ENCODE measurements at regions not wholly inside any gene's neighbourhood (a gene's known extent, or its start where the extent isn't known, plus 50 kb on each side); places are given as distances from the start of the nearest gene placed in this dataset.

DNA sequence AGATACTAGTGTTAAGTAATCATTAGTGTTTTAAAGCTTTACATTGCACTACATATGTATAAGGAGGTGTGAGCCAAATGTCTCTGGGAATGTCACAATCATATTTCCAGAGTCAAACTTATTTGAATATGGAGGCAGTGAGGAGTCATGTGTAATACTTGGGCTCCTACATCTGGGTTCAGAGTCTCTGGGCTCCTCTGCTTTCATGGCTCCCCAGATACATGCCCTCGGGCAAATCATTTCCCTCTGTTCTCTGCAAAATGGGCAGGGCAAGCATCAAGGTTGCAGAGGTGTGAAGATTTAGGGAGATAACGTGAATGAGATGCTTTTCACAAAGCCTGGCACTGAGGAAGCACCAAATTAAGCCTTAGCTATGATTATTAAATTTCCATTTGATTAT lies 138.3 kb upstream of the SGK1 start:
- H3K4me3 ChIP-seq (ENCODE audit: control insufficient read depth, low read depth, low read length), result no peak overlapping the region
- TF ChIP-seq, protein P1, sequence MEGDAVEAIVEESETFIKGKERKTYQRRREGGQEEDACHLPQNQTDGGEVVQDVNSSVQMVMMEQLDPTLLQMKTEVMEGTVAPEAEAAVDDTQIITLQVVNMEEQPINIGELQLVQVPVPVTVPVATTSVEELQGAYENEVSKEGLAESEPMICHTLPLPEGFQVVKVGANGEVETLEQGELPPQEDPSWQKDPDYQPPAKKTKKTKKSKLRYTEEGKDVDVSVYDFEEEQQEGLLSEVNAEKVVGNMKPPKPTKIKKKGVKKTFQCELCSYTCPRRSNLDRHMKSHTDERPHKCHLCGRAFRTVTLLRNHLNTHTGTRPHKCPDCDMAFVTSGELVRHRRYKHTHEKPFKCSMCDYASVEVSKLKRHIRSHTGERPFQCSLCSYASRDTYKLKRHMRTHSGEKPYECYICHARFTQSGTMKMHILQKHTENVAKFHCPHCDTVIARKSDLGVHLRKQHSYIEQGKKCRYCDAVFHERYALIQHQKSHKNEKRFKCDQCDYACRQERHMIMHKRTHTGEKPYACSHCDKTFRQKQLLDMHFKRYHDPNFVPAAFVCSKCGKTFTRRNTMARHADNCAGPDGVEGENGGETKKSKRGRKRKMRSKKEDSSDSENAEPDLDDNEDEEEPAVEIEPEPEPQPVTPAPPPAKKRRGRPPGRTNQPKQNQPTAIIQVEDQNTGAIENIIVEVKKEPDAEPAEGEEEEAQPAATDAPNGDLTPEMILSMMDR (conservative IDR thresholded peaks at IDR 0.05; ENCODE audit: control insufficient read depth, insufficient read depth, low read depth, low read length), result no peak
- no peak for DNase-seq (ENCODE audit: low read depth)

DNA sequence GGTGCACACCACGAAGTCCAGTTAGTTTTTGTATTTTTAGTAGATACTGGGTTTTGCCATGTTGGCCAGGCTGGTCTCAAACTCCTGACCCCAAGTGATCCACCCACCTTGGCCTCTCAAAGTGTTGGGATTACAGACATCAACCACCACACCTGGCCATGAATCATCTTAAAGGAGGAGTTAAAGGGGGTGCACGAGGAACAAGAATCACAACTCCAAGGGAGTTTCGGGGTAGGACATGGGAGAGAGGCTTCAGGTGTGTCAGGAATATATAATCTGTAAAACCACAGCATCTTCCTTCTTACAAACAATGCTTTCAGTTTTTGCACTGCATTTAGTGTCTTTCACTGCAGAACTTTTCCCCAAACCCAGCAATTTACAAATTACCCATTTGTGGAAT lies 137.4 kb upstream of the SGK1 start:
- H3K4me3 ChIP-seq (ENCODE audit: control insufficient read depth, low read depth, low read length), result no peak overlapping the region
- TF ChIP-seq, protein P1 (conservative IDR thresholded peaks at IDR 0.05; ENCODE audit: control insufficient read depth, insufficient read depth, low read depth, low read length), result no peak
- DNase-seq (ENCODE audit: low read depth), result no peak

DNA sequence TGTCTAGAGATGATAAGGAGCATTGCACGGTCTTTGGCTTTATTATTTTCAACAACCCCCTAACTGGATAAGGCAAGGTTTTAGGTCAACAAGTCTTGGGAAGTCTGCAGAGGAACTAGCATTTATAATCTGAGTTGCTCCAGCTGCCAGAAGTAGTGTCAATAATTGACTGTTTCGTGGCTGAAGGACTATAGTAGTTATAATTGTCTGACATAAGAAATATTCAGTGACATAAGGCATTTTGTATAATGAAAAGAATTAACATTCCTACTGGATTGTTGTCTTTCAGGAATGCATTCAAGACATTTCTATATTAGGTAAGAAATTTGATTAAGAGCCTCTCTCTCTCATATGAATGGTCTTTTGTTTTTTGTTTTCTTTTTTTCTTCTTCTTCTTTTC lies 136.9 kb upstream of the SGK1 start:
- H3K4me3 ChIP-seq (ENCODE audit: control insufficient read depth, low read depth, low read length), result no peak overlapping the region
- TF ChIP-seq, protein P1 (conservative IDR thresholded peaks at IDR 0.05; ENCODE audit: control insufficient read depth, insufficient read depth, low read depth, low read length), result no peak
- no peak for DNase-seq (ENCODE audit: low read depth)

DNA sequence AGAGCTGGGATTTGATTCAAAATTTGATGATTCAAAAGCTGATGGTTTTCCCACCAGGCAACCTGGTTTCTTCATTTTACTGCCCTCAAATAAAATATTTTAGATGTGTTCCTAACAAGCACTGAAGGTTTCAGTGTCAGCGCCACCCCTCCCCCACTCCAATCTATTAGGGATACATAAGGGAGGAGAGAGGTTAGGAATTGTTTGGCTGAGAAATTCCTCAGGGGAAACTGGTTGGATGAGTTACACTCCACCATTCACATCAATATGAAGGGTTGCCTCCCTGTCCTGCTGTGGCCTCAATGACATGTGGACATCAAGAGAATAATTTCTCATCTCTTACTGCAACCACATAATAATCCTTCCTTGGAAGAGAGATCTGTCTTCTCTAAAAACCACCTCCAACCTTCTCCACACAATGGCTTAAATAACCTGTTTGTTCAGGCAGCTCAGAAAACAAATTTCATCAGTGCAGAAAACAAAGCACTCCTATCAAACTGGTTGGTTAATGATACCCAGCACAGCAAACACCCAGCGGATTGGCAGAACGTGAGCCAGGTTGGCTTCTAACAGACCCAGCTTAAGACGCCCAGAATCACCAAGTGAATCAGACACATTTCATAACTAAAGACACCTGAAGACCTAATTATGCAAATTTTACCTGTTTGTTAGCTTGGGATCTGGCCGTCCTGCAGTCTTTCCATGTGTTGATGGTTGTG lies 136.0 kb upstream of the SGK1 start:
- no peak for DNase-seq (ENCODE audit: low read depth)
- H3K4me3 ChIP-seq (ENCODE audit: control insufficient read depth, low read depth, low read length), result no peak overlapping the region
- TF ChIP-seq, protein P1 (conservative IDR thresholded peaks at IDR 0.05; ENCODE audit: control insufficient read depth, insufficient read depth, low read depth, low read length), result no peak

DNA sequence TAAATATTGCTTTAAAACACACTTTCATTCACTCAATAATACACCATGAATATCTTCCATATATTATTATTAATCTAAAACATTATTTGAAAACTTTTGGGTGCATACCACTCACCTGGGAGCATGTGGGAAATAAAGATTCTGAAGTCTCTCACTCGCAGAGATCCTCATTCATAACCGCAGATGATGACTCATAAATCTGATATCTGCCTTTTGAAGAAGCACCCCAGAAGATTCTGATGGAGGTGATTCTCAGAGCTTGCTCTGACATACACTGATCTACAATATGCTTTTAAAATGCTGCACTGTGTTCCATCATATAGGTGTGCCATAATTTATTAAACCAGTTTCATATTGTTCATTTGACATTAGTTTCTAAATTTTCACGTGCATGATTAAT lies 135.0 kb upstream of the SGK1 start:
- DNase-seq (ENCODE audit: low read depth), result no peak
- no peak overlapping the region for H3K4me3 ChIP-seq (ENCODE audit: control insufficient read depth, low read depth, low read length)
- TF ChIP-seq, protein P1 (conservative IDR thresholded peaks at IDR 0.05; ENCODE audit: control insufficient read depth, insufficient read depth, low read depth, low read length), result no peak

DNA sequence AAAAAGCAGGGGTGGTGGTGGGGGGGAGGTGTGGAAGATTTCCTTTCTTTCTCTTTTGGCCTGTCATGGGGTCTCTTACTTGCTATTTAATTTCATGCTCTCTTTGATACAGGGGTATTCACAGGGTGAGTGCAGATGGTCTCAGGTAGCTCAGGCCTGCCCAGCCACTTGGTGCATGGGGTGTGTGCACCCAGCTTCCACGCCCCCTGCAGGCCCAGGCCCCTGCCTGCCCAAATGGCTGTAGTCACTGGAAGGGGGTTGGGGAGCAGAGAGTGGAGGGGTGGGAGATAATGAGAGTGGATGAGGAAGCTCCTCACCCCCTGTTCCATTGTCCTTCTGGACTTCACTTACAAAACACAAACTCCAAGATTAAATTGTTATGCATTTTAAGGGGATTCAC lies 133.6 kb upstream of the SGK1 start:
- TF ChIP-seq, protein P1 (conservative IDR thresholded peaks at IDR 0.05; ENCODE audit: control insufficient read depth, insufficient read depth, low read depth, low read length), result no peak
- DNase-seq (ENCODE audit: low read depth), result no peak
- no peak overlapping the region for H3K4me3 ChIP-seq (ENCODE audit: control insufficient read depth, low read depth, low read length)

DNA sequence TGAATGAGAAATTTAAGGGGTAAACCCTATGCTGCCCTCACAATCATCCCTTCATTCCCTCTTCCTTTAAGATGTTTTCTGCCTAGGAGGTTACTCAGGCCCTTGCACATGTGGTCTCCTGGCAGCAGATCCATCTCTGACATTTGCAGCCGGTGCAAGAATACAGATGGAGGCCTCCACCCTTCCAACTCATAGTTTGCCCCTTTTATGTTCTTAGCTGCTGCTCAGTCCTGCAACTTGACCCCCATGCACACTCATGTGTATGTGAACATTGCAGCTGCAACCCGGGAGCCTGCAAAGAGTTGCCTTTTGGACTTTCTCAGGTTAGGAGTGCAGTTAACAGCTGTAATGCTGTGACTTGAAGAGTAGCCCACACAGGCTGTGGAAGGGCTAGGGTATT lies 131.9 kb upstream of the SGK1 start:
- TF ChIP-seq, protein P1 (conservative IDR thresholded peaks at IDR 0.05; ENCODE audit: control insufficient read depth, insufficient read depth, low read depth, low read length), result no peak
- DNase-seq (ENCODE audit: low read depth), result peak; percentile 84
- no peak overlapping the region for H3K4me3 ChIP-seq (ENCODE audit: control insufficient read depth, low read depth, low read length)

All from fibroblast of mammary gland (primary cell).